ENCODE measurements at regions not wholly inside any gene's neighbourhood (a gene's known extent, or its start where the extent isn't known, plus 50 kb on each side); places are given as distances from the start of the nearest gene placed in this dataset.

DNA sequence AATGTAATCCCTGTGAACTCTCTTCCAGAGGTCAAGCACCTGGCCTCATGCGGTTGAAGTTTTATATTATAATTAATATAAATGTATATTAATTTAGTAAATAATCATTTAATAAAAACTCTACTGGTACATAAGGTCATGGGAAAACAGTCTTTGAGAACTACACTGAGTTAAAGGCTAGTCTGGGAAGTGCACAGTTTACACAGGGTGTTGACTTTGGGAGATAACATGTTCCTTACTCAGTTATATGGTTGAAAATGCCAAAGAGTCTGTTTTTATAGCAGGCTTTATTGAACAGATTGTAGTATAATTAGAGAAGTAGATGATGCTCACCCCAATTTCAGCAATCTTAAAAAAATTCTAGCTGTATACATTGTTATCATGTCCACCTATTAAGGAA lies 735.9 kb downstream of the GATA3 start:
- POLR2A ChIA-PET (ENCODE audit: unreplicated experiment), result no interaction called here
- DNase-seq, result no peak
- Histone ChIP-seq H3F3A (ENCODE audit: insufficient read depth, low read depth) (no peaks in the 10 kb centered on the region), H2AFZ (no peak overlapping the region), H3K4me3 (no peak overlapping the region), H4K20me1 (ENCODE audit: insufficient read depth) (no peaks in the 10 kb centered on the region), H3K27me3 (ENCODE audit: insufficient read depth, low read depth) (no peaks in the 10 kb centered on the region), H3K79me2 (ENCODE audit: low read depth) (no peaks in the 10 kb centered on the region), H3K36me3 (ENCODE audit: low read depth) (no peaks in the 10 kb centered on the region), H3K9me3 (ENCODE audit: insufficient read depth, low read depth) (no peaks in the 10 kb centered on the region), H3K4me1 (replicated peaks; ENCODE audit: insufficient read depth) (no peaks in the 10 kb centered on the region), H3K9me2 (ENCODE audit: insufficient read depth) (no peaks in the 10 kb centered on the region), H3K4me2 (no peak overlapping the region), H3K27ac (no peak overlapping the region)
- TF ChIP-seq, protein P1, sequence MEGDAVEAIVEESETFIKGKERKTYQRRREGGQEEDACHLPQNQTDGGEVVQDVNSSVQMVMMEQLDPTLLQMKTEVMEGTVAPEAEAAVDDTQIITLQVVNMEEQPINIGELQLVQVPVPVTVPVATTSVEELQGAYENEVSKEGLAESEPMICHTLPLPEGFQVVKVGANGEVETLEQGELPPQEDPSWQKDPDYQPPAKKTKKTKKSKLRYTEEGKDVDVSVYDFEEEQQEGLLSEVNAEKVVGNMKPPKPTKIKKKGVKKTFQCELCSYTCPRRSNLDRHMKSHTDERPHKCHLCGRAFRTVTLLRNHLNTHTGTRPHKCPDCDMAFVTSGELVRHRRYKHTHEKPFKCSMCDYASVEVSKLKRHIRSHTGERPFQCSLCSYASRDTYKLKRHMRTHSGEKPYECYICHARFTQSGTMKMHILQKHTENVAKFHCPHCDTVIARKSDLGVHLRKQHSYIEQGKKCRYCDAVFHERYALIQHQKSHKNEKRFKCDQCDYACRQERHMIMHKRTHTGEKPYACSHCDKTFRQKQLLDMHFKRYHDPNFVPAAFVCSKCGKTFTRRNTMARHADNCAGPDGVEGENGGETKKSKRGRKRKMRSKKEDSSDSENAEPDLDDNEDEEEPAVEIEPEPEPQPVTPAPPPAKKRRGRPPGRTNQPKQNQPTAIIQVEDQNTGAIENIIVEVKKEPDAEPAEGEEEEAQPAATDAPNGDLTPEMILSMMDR (conservative IDR thresholded peaks at IDR 0.05), result no peak
- no peak for TF ChIP-seq EZH2 (IDR thresholded peaks at IDR 0.05; ENCODE audit: low read depth)
- BruUV-seq (replicated peaks), result no TSS peak
- intact Hi-C loops (cut with micrococcal nuclease; ENCODE audit: unreplicated experiment), result no loop called here
- CTCF ChIA-PET, result no interaction called here

DNA sequence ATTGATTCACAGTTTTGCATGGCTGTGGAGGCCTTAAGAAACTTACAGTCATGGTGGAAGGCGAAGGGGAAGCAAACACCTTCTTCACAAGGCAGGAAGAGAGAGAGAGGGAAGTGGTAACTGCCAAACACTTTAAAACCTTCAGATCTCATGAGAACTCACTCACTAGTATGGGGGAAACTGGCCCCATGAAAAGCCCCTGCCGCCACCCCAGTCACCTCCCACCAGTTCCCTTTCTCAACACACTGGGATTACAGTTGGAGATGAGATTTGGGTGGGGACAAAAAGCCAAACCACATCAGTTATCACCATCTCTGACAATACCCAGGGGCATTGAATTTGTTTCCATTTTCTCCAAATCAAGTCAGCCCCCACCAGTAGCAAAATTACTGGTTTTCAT lies 740.4 kb downstream of the GATA3 start:
- no peaks in the 10 kb centered on the region for H3K9me3 ChIP-seq (ENCODE audit: insufficient read depth, low read depth)
- H3K36me3 ChIP-seq (ENCODE audit: low read depth), result no peaks in the 10 kb centered on the region
- no peaks in the 10 kb centered on the region for H3F3A ChIP-seq (ENCODE audit: insufficient read depth, low read depth)
- POLR2A ChIA-PET (ENCODE audit: unreplicated experiment), result no interaction called here
- H2AFZ ChIP-seq, result no peak overlapping the region
- no peaks in the 10 kb centered on the region for H3K9me2 ChIP-seq (ENCODE audit: insufficient read depth)
- H3K4me2 ChIP-seq, result no peak overlapping the region
- TF ChIP-seq EZH2 (IDR thresholded peaks at IDR 0.05; ENCODE audit: low read depth), result no peak
- TF ChIP-seq, protein P1 (conservative IDR thresholded peaks at IDR 0.05), result no peak
- H3K79me2 ChIP-seq (ENCODE audit: low read depth), result no peaks in the 10 kb centered on the region
- BruUV-seq (replicated peaks), result no TSS peak
- no peaks in the 10 kb centered on the region for H3K4me1 ChIP-seq (replicated peaks; ENCODE audit: insufficient read depth)
- DNase-seq, result no peak
- CTCF ChIA-PET, result no interaction called here
- intact Hi-C loops (cut with micrococcal nuclease; ENCODE audit: unreplicated experiment), result no loop called here
- no peak overlapping the region for H3K4me3 ChIP-seq
- H3K27me3 ChIP-seq (ENCODE audit: insufficient read depth, low read depth), result no peaks in the 10 kb centered on the region
- H4K20me1 ChIP-seq (ENCODE audit: insufficient read depth), result no peaks in the 10 kb centered on the region
- H3K27ac ChIP-seq, result no peak overlapping the region

DNA sequence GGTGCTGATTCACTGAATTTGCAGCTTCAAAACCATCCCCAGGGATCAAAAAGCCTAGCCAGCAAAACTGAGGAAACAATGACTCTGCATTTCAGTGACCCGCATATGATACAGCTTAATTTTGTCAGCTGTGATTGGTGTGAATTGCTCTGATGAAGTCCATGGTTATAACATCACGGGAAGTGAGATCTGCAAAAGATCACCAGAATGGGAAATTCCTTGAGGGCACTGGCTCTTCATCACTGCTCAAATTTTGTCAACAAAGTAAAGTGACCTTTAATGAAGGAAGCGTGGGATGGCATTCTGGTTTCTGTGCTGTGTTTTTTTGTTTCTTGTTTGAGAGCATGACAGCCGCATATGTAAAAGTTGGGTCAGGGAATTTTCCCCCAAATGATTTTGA lies 745.9 kb downstream of the GATA3 start:
- no peaks in the 10 kb centered on the region for H3K27me3 ChIP-seq (ENCODE audit: insufficient read depth, low read depth)
- no peak overlapping the region for H2AFZ ChIP-seq
- H3K9me2 ChIP-seq (ENCODE audit: insufficient read depth), result no peaks in the 10 kb centered on the region
- POLR2A ChIA-PET (ENCODE audit: unreplicated experiment), result no interaction called here
- H3K4me1 ChIP-seq (replicated peaks; ENCODE audit: insufficient read depth), result no peaks in the 10 kb centered on the region
- no peaks in the 10 kb centered on the region for H3K9me3 ChIP-seq (ENCODE audit: insufficient read depth, low read depth)
- no peak overlapping the region for H3K4me2 ChIP-seq
- BruUV-seq (replicated peaks), result no TSS peak
- CTCF ChIA-PET, result no interaction called here
- no peaks in the 10 kb centered on the region for H4K20me1 ChIP-seq (ENCODE audit: insufficient read depth)
- H3K4me3 ChIP-seq, result no peak overlapping the region
- no peaks in the 10 kb centered on the region for H3K79me2 ChIP-seq (ENCODE audit: low read depth)
- no peak overlapping the region for H3K27ac ChIP-seq
- DNase-seq, result no peak
- no peaks in the 10 kb centered on the region for H3K36me3 ChIP-seq (ENCODE audit: low read depth)
- intact Hi-C loops (cut with micrococcal nuclease; ENCODE audit: unreplicated experiment), result no loop called here
- no peak for TF ChIP-seq EZH2 (IDR thresholded peaks at IDR 0.05; ENCODE audit: low read depth)
- TF ChIP-seq, protein P1 (conservative IDR thresholded peaks at IDR 0.05), result no peak
- no peaks in the 10 kb centered on the region for H3F3A ChIP-seq (ENCODE audit: insufficient read depth, low read depth)
